HG02973 (cell line): ENCODE measurements at regions not wholly inside any gene's neighbourhood (a gene's known extent, or its start where the extent isn't known, plus 50 kb on each side); places are given as distances from the start of the nearest gene placed in this dataset.

Experiments
- ATAC-seq: cut with Tn5 transposase; IDR thresholded peaks from one replicate; pipeline ENCODE4 v1.9.1; 2021; ENCODE audit warnings: moderate library complexity; ENCODE audit not compliant: unreplicated experiment

DNA sequence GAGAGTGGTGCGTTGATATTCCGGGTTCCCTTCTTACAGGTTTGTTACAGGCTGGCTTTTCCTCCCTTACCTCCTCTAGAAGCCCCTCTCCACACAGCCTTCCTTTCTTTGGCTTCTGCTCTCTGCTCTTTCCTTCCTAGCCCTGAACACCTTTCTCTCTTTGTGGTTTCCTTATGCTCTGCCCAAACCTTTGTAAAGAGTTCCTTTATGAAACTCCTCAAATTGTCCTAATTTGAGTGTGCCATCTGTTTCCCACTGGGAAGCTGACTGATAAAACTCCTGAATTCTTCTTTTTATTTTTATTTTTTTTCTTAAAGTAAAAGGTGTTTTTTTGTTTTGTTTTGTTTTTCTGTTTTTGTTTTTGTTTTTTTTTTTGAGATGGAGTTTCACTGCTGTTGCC lies 60.1 kb upstream of the OTX2 start:
- no peak for ATAC-seq

- ATAC-seq = no peak
These were observed 58.4 kb upstream of the OTX2 start for GRCh38 chr14:56868660-56869059.

- ATAC-seq = no peak
These were observed 52.6 kb upstream of the OTX2 start for GRCh38 chr14:56862836-56863235.

DNA sequence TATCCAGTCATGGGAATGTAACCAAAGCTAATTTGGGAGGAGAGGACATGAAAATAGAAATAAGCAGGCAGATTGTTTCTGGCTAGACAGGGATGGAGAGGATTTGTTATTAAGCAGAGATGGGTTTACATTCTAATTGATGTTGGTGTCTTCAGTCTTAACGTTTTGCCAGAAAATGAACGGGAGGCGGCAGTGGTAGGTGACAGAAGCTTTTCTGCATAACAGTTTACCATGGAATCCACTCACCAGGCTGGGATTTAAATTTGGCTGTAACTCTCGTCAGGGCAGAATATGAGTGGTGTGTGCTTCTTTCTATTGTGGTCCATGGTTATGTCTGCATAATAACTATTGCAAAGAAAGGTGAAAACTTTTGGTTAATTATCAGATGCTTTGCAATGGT lies 50.2 kb upstream of the OTX2 start:
- ATAC-seq = no peak
